Right cardiac atrium (tissue), 5 donors: ENCODE measurements at regions not wholly inside any gene's neighbourhood (a gene's known extent, or its start where the extent isn't known, plus 50 kb on each side); places are given as distances from the start of the nearest gene placed in this dataset.
"Not testable (repeated sequence)": the region's sequence is repeated elsewhere in the genome, so short reads cannot be mapped to it uniquely, and the experiment has no call there.

Experiments used
- ATAC-seq, 2 donors: fragments of 200-7000 bp; cut with Tn5 transposase; one replicate each; pipeline versions ENCODE4 v1.8.0 to v1.9.1; 2020; ENCODE audit warnings: moderate library complexity in 2 of 2, mild to moderate bottlenecking in 1 of 2
- DNase-seq, 3 donors: peaks; one replicate each; pipeline ENCODE4 v3.0.0-alpha.2; 2020
- H3K27ac ChIP-seq: one replicate; pipeline ENCODE4 v1.5.1; 2013; ENCODE audit warnings: mild to moderate bottlenecking, low read length, control low read depth, moderate library complexity
- H3K27me3 ChIP-seq: one replicate; pipeline ENCODE4 v1.6.1; 2013; ENCODE audit not compliant: control insufficient read depth, insufficient read depth
- H3K4me1 ChIP-seq: one replicate; pipeline ENCODE4 v1.6.1; 2013; ENCODE audit warnings: low read length; ENCODE audit not compliant: control insufficient read depth, insufficient read depth
- H3K4me3 ChIP-seq: one replicate; pipeline ENCODE4 v1.5.1; 2013; ENCODE audit warnings: low read length, control low read depth
- H3K9me3 ChIP-seq: one replicate; pipeline ENCODE4 v1.6.1; 2013; ENCODE audit warnings: low read length; ENCODE audit not compliant: control insufficient read depth
- WGBS: extraction: QIAGEN DNeasy Blood & Tissue Kit; methylation state at CpG from one replicate; pipeline ENCODE4 v1.1.7; 2013; 5-methylcytosine and 5-hydroxymethylcytosine counted together
- intact Hi-C, 4 donors: fragments of 100-400 bp; cut with DNase I; formaldehyde crosslinking; loops; one replicate each; pipeline versions ENCODE4 v1.11.0 to v1.14.0; 2022 to 2023
- donor health status: healthy with polysubstance abuse.
- donor health status: DM: no; HTN: yes; CAD: no.
- donor health status: DM: no; HTN: no; CAD: no.
- donor health status: DM: no; HTN: yes; CAD: no; lungs with severe emphysema.
- donor health status: DM: yes; HTN: yes; CAD: no.

DNA sequence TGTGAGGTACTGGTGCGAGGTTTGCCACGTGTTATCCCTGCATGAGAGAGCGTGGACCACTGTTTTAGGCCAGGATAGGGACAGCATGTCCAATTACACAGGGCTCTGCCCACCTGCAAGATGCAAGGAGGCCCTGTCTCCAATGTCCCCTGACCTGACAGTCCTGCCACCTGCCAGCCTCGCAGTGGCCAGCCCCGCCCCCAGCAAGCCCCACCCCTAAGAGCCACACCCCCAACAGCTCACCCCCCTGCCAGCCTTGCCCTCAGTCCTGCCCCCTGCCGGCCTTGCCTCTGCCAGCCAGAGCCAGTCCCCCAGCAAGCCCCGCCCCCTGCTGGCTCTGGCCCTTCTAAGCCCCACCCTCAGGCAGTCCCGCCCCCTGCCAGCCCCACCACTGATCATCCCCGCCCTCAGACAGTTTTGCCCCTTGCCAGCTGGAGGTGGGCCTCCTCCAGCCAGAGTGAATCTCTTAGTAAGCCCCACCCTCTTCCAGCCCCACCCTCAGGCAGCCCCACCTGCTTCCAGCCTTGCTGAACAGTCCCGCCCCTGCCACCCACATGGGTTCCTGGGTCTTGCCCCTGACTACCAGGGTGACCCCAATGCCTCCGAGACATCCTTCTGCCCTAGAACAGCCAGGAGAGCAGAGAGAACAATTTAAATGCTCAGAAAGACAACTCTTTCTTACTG, 62.3 kb upstream of the DPP6 start:
- ATAC-seq = peak in 1 of 2 donors; percentile 24
- WGBS = 53% methylated on average over 9 of the region's 11 CpGs
- H3K4me1 ChIP-seq, H3K4me3 ChIP-seq, H3K9me3 ChIP-seq, H3K27ac ChIP-seq, DNase-seq, intact Hi-C loops, H3K27me3 ChIP-seq: not testable (repeated sequence)

GRCh38 chr7:153991471-153991870, 60.7 kb upstream of the DPP6 start:
- ATAC-seq, DNase-seq, H3K27ac ChIP-seq, H3K9me3 ChIP-seq, H3K4me1 ChIP-seq, intact Hi-C loops, H3K27me3 ChIP-seq, H3K4me3 ChIP-seq: not testable (repeated sequence)
- 60% methylated on average over 2 of the region's 3 CpGs for WGBS

GRCh38 chr7:153993402-153993801, 58.8 kb upstream of the DPP6 start:
- not testable (repeated sequence) for H3K4me1 ChIP-seq

GRCh38 chr7:153998896-153999295, 53.3 kb upstream of the DPP6 start:
- DNase-seq, ATAC-seq, H3K4me3 ChIP-seq, H3K4me1 ChIP-seq, H3K27ac ChIP-seq, H3K9me3 ChIP-seq, intact Hi-C loops, H3K27me3 ChIP-seq: not testable (repeated sequence)
- 71% methylated on average over 4 of the region's 4 CpGs for WGBS

More at GRCh38 chr7:153993402-153993801, 58.8 kb upstream of the DPP6 start:
- H3K27me3 ChIP-seq, DNase-seq, ATAC-seq, H3K4me3 ChIP-seq, intact Hi-C loops, H3K9me3 ChIP-seq, H3K27ac ChIP-seq: not testable (repeated sequence)
- 72% methylated on average over 2 of the region's 2 CpGs for WGBS
